B cell (primary cell): ENCODE measurements at regions not wholly inside any gene's neighbourhood (a gene's known extent, or its start where the extent isn't known, plus 50 kb on each side); places are given as distances from the start of the nearest gene placed in this dataset.

Experiments used
- ATAC-seq: fragments of 200-7000 bp; cut with Tn5 transposase; one replicate; pipeline ENCODE4 v1.10.0; 2021; ENCODE audit warnings: low read depth, mild to moderate bottlenecking, moderate number of reproducible peaks, moderate library complexity
- CTCF ChIA-PET: fragments of 350-600 bp; sonication (Branson Sonifier 250); formaldehyde crosslinking; loops from one replicate; lab custom pipeline; 2021; ENCODE audit warnings: antibody characterized with exemption, inconsistent platforms; lab: Charles Lee
- POLR2A ChIA-PET: fragments of 350-600 bp; sonication (Branson Sonifier 250); formaldehyde crosslinking; loops from one replicate; lab custom pipeline; 2021; ENCODE audit warnings: antibody characterized with exemption; lab: Charles Lee
- DNase-seq: peaks from one replicate; pipeline ENCODE4 v3.0.0; 2013
- H2AFZ ChIP-seq: 2 replicates; pipeline ENCODE4 v1.6.1; 2012; ENCODE audit warnings: mild to moderate bottlenecking, low read depth, low read length; ENCODE audit not compliant: insufficient read depth, poor library complexity, severe bottlenecking
- H3K27ac ChIP-seq, 2 donors: 1 replicate in 1 of 2; 2 replicates in 1 of 2; pipeline ENCODE4 v1.5.1; 2012 to 2013; ENCODE audit warnings: low read length in 2 of 2, mild to moderate bottlenecking in 2 of 2, moderate library complexity in 1 of 2
- H3K27me3 ChIP-seq, 4 experiments: fragments of 200-600 bp in 1 of 4; sonication (generic) in 1 of 4; replicated peaks in 1 of 4; 1 replicate in 2 of 4; 2 replicates in 2 of 4; pipeline versions ENCODE4 v1.6.1 to v1.7.0; 2013 to 2016; ENCODE audit warnings: low read length in 3 of 4, mild to moderate bottlenecking in 2 of 4, mixed read lengths in 1 of 4, moderate library complexity in 1 of 4; ENCODE audit not compliant: insufficient read depth in 4 of 4, control insufficient read depth in 3 of 4; ENCODE audit errors: control extremely low read depth in 1 of 4
- H3K36me3 ChIP-seq, 2 experiments: replicated peaks in 1 of 2; 1 replicate in 1 of 2; 2 replicates in 1 of 2; pipeline versions ENCODE4 v1.6.1 to v1.7.1; 2013; ENCODE audit warnings: low read length in 1 of 2; ENCODE audit not compliant: insufficient read depth in 2 of 2, control insufficient read depth in 1 of 2; ENCODE audit errors: control extremely low read depth in 1 of 2, extremely low read depth in 1 of 2
- H3K4me1 ChIP-seq, 2 donors: fragments of 200-600 bp in 1 of 2; sonication (generic) in 1 of 2; 1 replicate in 1 of 2; 2 replicates in 1 of 2; pipeline versions ENCODE4 v1.5.1 to v1.6.1; 2013 to 2017; ENCODE audit warnings: low read length in 2 of 2; ENCODE audit not compliant: control insufficient read depth in 2 of 2, insufficient read depth in 2 of 2
- H3K4me2 ChIP-seq: replicated peaks from 2 replicates; pipeline ENCODE3; 2012; ENCODE audit warnings: mild to moderate bottlenecking, low read depth, low read length; ENCODE audit not compliant: poor library complexity, severe bottlenecking
- H3K4me3 ChIP-seq, 5 experiments: fragments of 200-600 bp in 1 of 5; sonication (generic) in 1 of 5; 1 replicate in 3 of 5; 2 replicates in 2 of 5; pipeline versions ENCODE4 v1.5.1 to v1.7.0; 2011 to 2016; ENCODE audit warnings: low read length in 4 of 5, mild to moderate bottlenecking in 4 of 5, low read depth in 2 of 5, control low read depth in 1 of 5, moderate library complexity in 1 of 5; ENCODE audit not compliant: insufficient read depth in 1 of 5; ENCODE audit errors: control extremely low read depth in 1 of 5, extremely low read depth in 1 of 5
- H3K79me2 ChIP-seq: fragments of 200-600 bp; sonication (generic); one replicate; pipeline ENCODE4 v1.6.0; 2016; ENCODE audit warnings: low read length; ENCODE audit not compliant: control insufficient read depth, insufficient read depth
- H3K9ac ChIP-seq: fragments of 200-600 bp; sonication (generic); 2 replicates; pipeline ENCODE4 v1.6.1; 2017; ENCODE audit warnings: mild to moderate bottlenecking, low read length, moderate library complexity
- H3K9me3 ChIP-seq, 3 donors: one replicate each; pipeline versions ENCODE4 v1.6.1 to v1.7.1; 2013; ENCODE audit warnings: low read length in 2 of 3; ENCODE audit not compliant: control insufficient read depth in 2 of 3, insufficient read depth in 1 of 3; ENCODE audit errors: control extremely low read depth in 1 of 3
- H4K20me1 ChIP-seq: 2 replicates; pipeline ENCODE4 v1.6.0; 2012; ENCODE audit warnings: mild to moderate bottlenecking, low read length; ENCODE audit not compliant: insufficient read depth, control insufficient read depth, poor library complexity, severe bottlenecking
- H3K27ac Mint-ChIP-seq: one replicate; pipeline ENCODE4 v1.8.0; 2021; ENCODE audit warnings: mixed read lengths
- H3K27me3 Mint-ChIP-seq: one replicate; pipeline ENCODE4 v1.8.0; 2021; ENCODE audit warnings: mixed read lengths
- H3K4me1 Mint-ChIP-seq: one replicate; pipeline ENCODE4 v1.8.0; 2021; ENCODE audit warnings: mixed read lengths
- H3K4me3 Mint-ChIP-seq: one replicate; pipeline ENCODE4 v1.8.0; 2021; ENCODE audit warnings: mixed read lengths
- H3K9me3 Mint-ChIP-seq: one replicate; pipeline ENCODE4 v1.8.0; 2022; ENCODE audit warnings: mixed read lengths; ENCODE audit not compliant: insufficient read depth
- CTCF ChIP-seq: fragments of 200-600 bp; IDR thresholded peaks from one replicate; pipeline ENCODE4 v1.8.0; 2022; ENCODE audit warnings: antibody characterized with exemption, mild to moderate bottlenecking
- EZH2 ChIP-seq: IDR thresholded peaks from 2 replicates; pipeline ENCODE4 v1.6.1; 2012; ENCODE audit warnings: borderline replicate concordance, low read depth, mild to moderate bottlenecking, moderate library complexity, low read length; ENCODE audit not compliant: insufficient read depth, poor library complexity, severe bottlenecking
- WGBS: methylation state at CpG from one replicate; pipeline ENCODE4 v1.1.5; 2013; ENCODE audit warnings: missing lambda C conversion rate; ENCODE audit not compliant: insufficient coverage; 5-methylcytosine and 5-hydroxymethylcytosine counted together
- intact Hi-C: fragments of 100-400 bp; cut with micrococcal nuclease; formaldehyde crosslinking; loops from one replicate; pipeline ENCODE4 v1.10.0; 2022

- ATAC-seq = no peak
- no peak overlapping the region for H3K4me3 Mint-ChIP-seq
- no peaks in the 10 kb centered on the region for H3K36me3 ChIP-seq
- DNase-seq = no peak
- WGBS = 92% methylated on average over 1 of the region's 2 CpGs
- H3K79me2 ChIP-seq = no peaks in the 10 kb centered on the region
- no peaks in the 10 kb centered on the region for H4K20me1 ChIP-seq
- no peak overlapping the region for H3K27ac Mint-ChIP-seq
- no peaks in the 10 kb centered on the region for H3K27me3 ChIP-seq
- no peak for TF ChIP-seq CTCF
- no peak for TF ChIP-seq EZH2
- no peaks in the 10 kb centered on the region for H3K4me1 ChIP-seq
- H3K4me2 ChIP-seq = no peak overlapping the region
- no peaks in the 10 kb centered on the region for H3K4me1 Mint-ChIP-seq
- H3K27me3 Mint-ChIP-seq = no peaks in the 10 kb centered on the region
- H3K9ac ChIP-seq = no peak overlapping the region
- peaks cover 0 to 9% (median 3%) of the 10 kb centered on the region in 3 donors for H3K9me3 ChIP-seq
- H3K9me3 Mint-ChIP-seq = peaks cover 5% of the 10 kb centered on the region
- intact Hi-C loops = no loop called here
- ChIA-PET CTCF (no interaction called here), POLR2A (no interaction called here)
- no peak overlapping the region for H3K27ac ChIP-seq
- H3K4me3 ChIP-seq = no peak overlapping the region
- H2AFZ ChIP-seq = no peak overlapping the region
Measured at GRCh38 chr6:68572525-68572924, 62.6 kb upstream of the ADGRB3 start.

GRCh38 chr6:68559716-68560115 lies 75.4 kb upstream of the ADGRB3 start:
- Histone ChIP-seq H3K4me1 (no peaks in the 10 kb centered on the region), H3K9me3 (no peaks in the 10 kb centered on the region), H3K4me2 (no peak overlapping the region), H3K27ac (no peak overlapping the region), H3K4me3 (no peak overlapping the region), H3K79me2 (no peaks in the 10 kb centered on the region), H3K36me3 (no peaks in the 10 kb centered on the region), H2AFZ (no peak overlapping the region), H4K20me1 (no peaks in the 10 kb centered on the region), H3K9ac (no peak overlapping the region), H3K27me3 (no peaks in the 10 kb centered on the region)
- 83% methylated on average over 4 of the region's 5 CpGs for WGBS
- TF ChIP-seq EZH2 = no peak
- no peak for TF ChIP-seq CTCF
- no peak overlapping the region for H3K4me3 Mint-ChIP-seq
- H3K9me3 Mint-ChIP-seq = no peaks in the 10 kb centered on the region
- no peaks in the 10 kb centered on the region for H3K4me1 Mint-ChIP-seq
- no peak overlapping the region for H3K27ac Mint-ChIP-seq
- intact Hi-C loops = no loop called here
- ChIA-PET POLR2A (no interaction called here), CTCF (no interaction called here)
- DNase-seq (no peak), ATAC-seq (no peak)
- H3K27me3 Mint-ChIP-seq = no peaks in the 10 kb centered on the region
